Caco-2 (cell line): ENCODE measurements at regions not wholly inside any gene's neighbourhood (a gene's known extent, or its start where the extent isn't known, plus 50 kb on each side); places are given as distances from the start of the nearest gene placed in this dataset.

ENCODE experiments used
- BruUV-seq: library from RNA; stranded (reverse); fragments of 400-500 nt; replicated peaks from 2 replicates; lab custom pipeline; 2021; lab: Mats Ljungman, UMichigan
- CTCF ChIA-PET: fragments of 300-600 bp; sonication (Branson Sonifier 250); formaldehyde crosslinking; loops from one replicate; lab custom pipeline; 2022; ENCODE audit warnings: antibody characterized with exemption; lab: Charles Lee
- POLR2A ChIA-PET: fragments of 300-600 bp; sonication (Branson Sonifier 250); formaldehyde crosslinking; loops from one replicate; lab custom pipeline; 2022; ENCODE audit warnings: antibody characterized with exemption; lab: Charles Lee
- DNase-seq, 2 experiments: peaks; one replicate each; pipeline versions ENCODE4 v3.0.0 to v3.0.0-alpha.2; 2020 to 2022
- H3K27me3 ChIP-seq: replicated peaks from 2 replicates; pipeline ENCODE4 v1.6.0; 2011; ENCODE audit warnings: low read length; ENCODE audit not compliant: control insufficient read depth, insufficient read depth
- H3K36me3 ChIP-seq: 2 replicates; pipeline ENCODE4 v1.5.1; 2011; ENCODE audit warnings: low read length; ENCODE audit not compliant: control insufficient read depth, insufficient read depth
- H3K4me1 ChIP-seq: fragments of 250-450 bp; sonication (Bioruptor Pico); 2 replicates; pipeline ENCODE4 v1.5.1; 2020; ENCODE audit warnings: mild to moderate bottlenecking
- H3K4me3 ChIP-seq: 2 replicates; pipeline ENCODE4 v1.5.1; 2011; ENCODE audit warnings: low read depth, mild to moderate bottlenecking, control low read depth, low read length
- H3K9me3 ChIP-seq: fragments of 250-450 bp; sonication (Bioruptor Pico); 2 replicates; pipeline ENCODE4 v1.5.1; 2020; ENCODE audit warnings: mild to moderate bottlenecking, moderate library complexity
- H3K27ac Mint-ChIP-seq: one replicate; pipeline ENCODE4 v1.8.0; 2022; ENCODE audit warnings: mixed read lengths; ENCODE audit not compliant: unreplicated experiment
- H3K27me3 Mint-ChIP-seq: one replicate; pipeline ENCODE4 v1.8.0; 2022; ENCODE audit warnings: mixed read lengths; ENCODE audit not compliant: insufficient read depth, unreplicated experiment
- H3K36me3 Mint-ChIP-seq: one replicate; pipeline ENCODE4 v1.8.0; 2022; ENCODE audit warnings: mild to moderate bottlenecking, mixed read lengths; ENCODE audit not compliant: insufficient read depth, unreplicated experiment
- H3K4me1 Mint-ChIP-seq: one replicate; pipeline ENCODE4 v1.8.0; 2022; ENCODE audit warnings: low read depth, mixed read lengths; ENCODE audit not compliant: unreplicated experiment
- H3K4me3 Mint-ChIP-seq: one replicate; pipeline ENCODE4 v1.8.0; 2022; ENCODE audit warnings: mild to moderate bottlenecking, moderate library complexity, mixed read lengths; ENCODE audit not compliant: unreplicated experiment
- H3K9me3 Mint-ChIP-seq: one replicate; pipeline ENCODE4 v1.8.0; 2022; ENCODE audit warnings: mixed read lengths; ENCODE audit not compliant: unreplicated experiment
- intact Hi-C: fragments of 100-400 bp; cut with micrococcal nuclease; formaldehyde crosslinking; loops from one replicate; pipeline ENCODE4 v1.10.0; 2022; ENCODE audit not compliant: unreplicated experiment
- TF ChIP-seq, protein P1 (sequence below), 2 experiments: fragments of 200-600 bp in 1 of 2; IDR thresholded peaks; 1 replicate in 1 of 2; 2 replicates in 1 of 2; pipeline versions ENCODE4 v1.5.1 to v1.8.0; 2011 to 2022; ENCODE audit warnings: antibody characterized with exemption in 1 of 2, control low read depth in 1 of 2, inconsistent platforms in 1 of 2, low read depth in 1 of 2, low read length in 1 of 2, mild to moderate bottlenecking in 1 of 2, moderate library complexity in 1 of 2; ENCODE audit not compliant: insufficient read depth in 1 of 2, severe bottlenecking in 1 of 2, unreplicated experiment in 1 of 2

DNA sequence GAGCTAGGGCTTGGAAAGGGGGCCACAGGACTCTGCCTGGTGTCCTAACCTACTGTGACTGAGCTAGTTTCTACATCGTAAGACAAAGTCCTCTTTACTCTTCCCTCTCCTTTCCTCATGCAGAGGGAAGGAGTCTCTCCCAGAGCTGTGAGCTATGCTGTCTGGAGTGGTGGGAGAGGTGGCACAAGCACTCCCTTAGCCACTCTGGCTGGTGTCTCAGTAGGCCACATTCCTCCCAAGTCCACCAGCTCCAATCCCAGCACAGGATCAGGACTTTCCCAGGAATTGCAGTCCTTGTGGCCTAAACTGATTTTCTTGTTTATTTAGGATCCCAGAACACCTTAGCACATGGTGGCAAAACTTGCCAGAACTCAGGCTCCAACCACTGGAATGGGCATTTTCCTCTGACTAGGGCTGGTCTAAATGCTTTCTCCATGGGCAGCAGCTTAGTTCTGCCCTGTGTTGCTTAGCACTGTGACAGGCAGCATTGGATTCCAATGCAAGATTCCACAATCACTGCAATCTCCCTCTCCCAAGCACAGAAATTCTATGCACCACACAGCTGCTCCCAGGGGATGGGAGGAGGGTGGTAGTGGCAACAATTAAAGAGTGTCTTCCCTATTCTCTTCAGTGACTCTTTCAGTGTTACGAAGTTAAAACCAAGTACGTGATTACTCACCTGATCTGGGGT, 733.3 kb downstream of the HACE1 start:
- BruUV-seq: no TSS peak
- H3K27ac Mint-ChIP-seq: no peak overlapping the region
- no peak overlapping the region for H3K4me3 Mint-ChIP-seq
- POLR2A ChIA-PET: no interaction called here
- H3K9me3 ChIP-seq: no peaks in the 10 kb centered on the region
- TF ChIP-seq, protein P1, sequence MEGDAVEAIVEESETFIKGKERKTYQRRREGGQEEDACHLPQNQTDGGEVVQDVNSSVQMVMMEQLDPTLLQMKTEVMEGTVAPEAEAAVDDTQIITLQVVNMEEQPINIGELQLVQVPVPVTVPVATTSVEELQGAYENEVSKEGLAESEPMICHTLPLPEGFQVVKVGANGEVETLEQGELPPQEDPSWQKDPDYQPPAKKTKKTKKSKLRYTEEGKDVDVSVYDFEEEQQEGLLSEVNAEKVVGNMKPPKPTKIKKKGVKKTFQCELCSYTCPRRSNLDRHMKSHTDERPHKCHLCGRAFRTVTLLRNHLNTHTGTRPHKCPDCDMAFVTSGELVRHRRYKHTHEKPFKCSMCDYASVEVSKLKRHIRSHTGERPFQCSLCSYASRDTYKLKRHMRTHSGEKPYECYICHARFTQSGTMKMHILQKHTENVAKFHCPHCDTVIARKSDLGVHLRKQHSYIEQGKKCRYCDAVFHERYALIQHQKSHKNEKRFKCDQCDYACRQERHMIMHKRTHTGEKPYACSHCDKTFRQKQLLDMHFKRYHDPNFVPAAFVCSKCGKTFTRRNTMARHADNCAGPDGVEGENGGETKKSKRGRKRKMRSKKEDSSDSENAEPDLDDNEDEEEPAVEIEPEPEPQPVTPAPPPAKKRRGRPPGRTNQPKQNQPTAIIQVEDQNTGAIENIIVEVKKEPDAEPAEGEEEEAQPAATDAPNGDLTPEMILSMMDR (IDR thresholded peaks at IDR 0.05; ENCODE audit: insufficient read depth in 1 of 2, low read depth in 1 of 2, low read length in 1 of 2, severe bottlenecking in 1 of 2, unreplicated experiment in 1 of 2): no peak
- no peaks in the 10 kb centered on the region for H3K36me3 Mint-ChIP-seq
- H3K27me3 ChIP-seq: no peaks in the 10 kb centered on the region
- no peaks in the 10 kb centered on the region for H3K36me3 ChIP-seq
- H3K4me3 ChIP-seq: no peak overlapping the region
- intact Hi-C loops: no loop called here
- CTCF ChIA-PET: no interaction called here
- no peaks in the 10 kb centered on the region for H3K27me3 Mint-ChIP-seq
- no peak for DNase-seq
- no peaks in the 10 kb centered on the region for H3K9me3 Mint-ChIP-seq
- H3K4me1 Mint-ChIP-seq: no peaks in the 10 kb centered on the region
- no peaks in the 10 kb centered on the region for H3K4me1 ChIP-seq

DNA sequence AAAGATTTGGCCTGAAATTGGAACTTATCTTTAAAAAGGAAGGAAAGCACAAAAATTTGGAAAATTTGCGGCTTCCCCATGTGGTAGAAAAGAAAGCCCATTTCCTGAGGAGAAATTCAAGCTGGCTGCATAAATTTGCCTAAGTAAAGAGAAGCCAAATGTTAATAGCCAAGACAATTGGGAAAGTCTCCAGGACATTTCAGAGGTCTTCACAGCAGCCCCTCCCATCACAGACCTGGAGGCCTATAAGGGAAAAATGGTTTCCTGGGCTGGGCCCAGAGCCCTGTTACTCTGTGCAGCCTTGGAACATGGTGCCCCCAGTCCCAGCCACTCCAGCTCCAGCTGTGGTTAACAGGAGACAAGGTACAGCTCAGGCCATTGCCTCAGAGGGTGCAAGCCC, 736.5 kb downstream of the HACE1 start:
- ChIA-PET POLR2A (no interaction called here), CTCF (no interaction called here)
- Mint-ChIP-seq H3K4me1 (no peaks in the 10 kb centered on the region), H3K27ac (no peak overlapping the region), H3K36me3 (no peaks in the 10 kb centered on the region), H3K9me3 (no peaks in the 10 kb centered on the region), H3K4me3 (no peak overlapping the region), H3K27me3 (no peaks in the 10 kb centered on the region)
- no peaks in the 10 kb centered on the region for H3K36me3 ChIP-seq
- no peak for DNase-seq
- intact Hi-C loops: no loop called here
- H3K4me1 ChIP-seq: no peaks in the 10 kb centered on the region
- H3K27me3 ChIP-seq: no peaks in the 10 kb centered on the region
- no peak overlapping the region for H3K4me3 ChIP-seq
- TF ChIP-seq, protein P1 (IDR thresholded peaks at IDR 0.05; ENCODE audit: insufficient read depth in 1 of 2, low read depth in 1 of 2, low read length in 1 of 2, severe bottlenecking in 1 of 2, unreplicated experiment in 1 of 2): no peak
- BruUV-seq: no TSS peak
- no peaks in the 10 kb centered on the region for H3K9me3 ChIP-seq

DNA sequence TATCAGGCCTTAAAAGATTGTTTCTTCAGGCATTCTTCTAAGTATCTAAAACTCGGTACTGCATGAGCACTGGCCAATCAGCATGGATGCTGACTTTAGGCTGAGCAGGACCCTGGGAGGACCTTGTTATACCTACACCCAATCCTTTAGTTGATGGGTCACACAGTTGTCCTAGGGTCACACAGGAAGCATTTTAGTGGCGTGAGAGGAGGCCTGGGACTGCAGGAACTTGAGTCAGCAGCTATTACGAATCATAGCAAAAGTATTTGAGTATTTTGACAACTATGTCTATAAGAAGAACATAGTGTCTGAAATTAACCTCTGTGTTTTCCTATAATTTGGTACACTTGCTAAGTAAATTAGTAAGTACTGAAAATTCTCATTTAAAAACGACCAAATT, 741.4 kb downstream of the HACE1 start:
- Mint-ChIP-seq H3K9me3 (no peaks in the 10 kb centered on the region), H3K36me3 (no peaks in the 10 kb centered on the region), H3K27ac (no peak overlapping the region), H3K4me1 (no peaks in the 10 kb centered on the region), H3K4me3 (no peak overlapping the region), H3K27me3 (no peaks in the 10 kb centered on the region)
- Histone ChIP-seq H3K4me3 (no peak overlapping the region), H3K27me3 (no peaks in the 10 kb centered on the region), H3K4me1 (no peaks in the 10 kb centered on the region), H3K36me3 (no peaks in the 10 kb centered on the region), H3K9me3 (no peaks in the 10 kb centered on the region)
- no TSS peak for BruUV-seq
- TF ChIP-seq, protein P1 (IDR thresholded peaks at IDR 0.05; ENCODE audit: insufficient read depth in 1 of 2, low read depth in 1 of 2, low read length in 1 of 2, severe bottlenecking in 1 of 2, unreplicated experiment in 1 of 2): no peak
- intact Hi-C loops: no loop called here
- ChIA-PET POLR2A (no interaction called here), CTCF (no interaction called here)
- no peak for DNase-seq
